Ascending aorta (tissue), 2 donors: ENCODE measurements at regions not wholly inside any gene's neighbourhood (a gene's known extent, or its start where the extent isn't known, plus 50 kb on each side); places are given as distances from the start of the nearest gene placed in this dataset.

ENCODE experiments used
- DNase-seq, 2 donors: peaks; one replicate each; pipeline ENCODE4 v3.0.0-alpha.2; 2019; ENCODE audit warnings: low spot score in 2 of 2
- H3K27ac ChIP-seq, 2 donors: fragments of 200-600 bp; sonication (generic); one replicate each; pipeline ENCODE4 v1.5.1; 2016 to 2017; ENCODE audit warnings: mild to moderate bottlenecking in 1 of 2
- H3K27me3 ChIP-seq: fragments of 200-600 bp; sonication (generic); one replicate; pipeline ENCODE4 v1.5.1; 2017
- H3K36me3 ChIP-seq, 2 donors: fragments of 200-600 bp; sonication (generic); one replicate each; pipeline ENCODE4 v1.5.1; 2016
- H3K4me1 ChIP-seq, 2 donors: fragments of 200-600 bp; sonication (generic); one replicate each; pipeline ENCODE4 v1.5.1; 2016 to 2017; ENCODE audit warnings: mild to moderate bottlenecking in 1 of 2
- H3K4me3 ChIP-seq, 2 donors: fragments of 200-600 bp; sonication (generic); one replicate each; pipeline ENCODE4 v1.5.1; 2016 to 2017; ENCODE audit warnings: mild to moderate bottlenecking in 1 of 2
- H3K9me3 ChIP-seq, 2 donors: fragments of 200-600 bp; sonication (generic); one replicate each; pipeline ENCODE4 v1.5.1; 2016
- CTCF ChIP-seq, 3 experiments: fragments of 200-600 bp in 2 of 3; fragments of 450-650 bp in 1 of 3; sonication (generic) in 2 of 3; IDR thresholded peaks; one replicate each; pipeline ENCODE4 v1.5.1; 2016 to 2019; ENCODE audit warnings: antibody characterized with exemption in 3 of 3, mild to moderate bottlenecking in 1 of 3, moderate library complexity in 1 of 3
- intact Hi-C: fragments of 100-400 bp; cut with DNase I; formaldehyde crosslinking; loops from one replicate; pipeline ENCODE4 v1.15.1; 2023

DNA sequence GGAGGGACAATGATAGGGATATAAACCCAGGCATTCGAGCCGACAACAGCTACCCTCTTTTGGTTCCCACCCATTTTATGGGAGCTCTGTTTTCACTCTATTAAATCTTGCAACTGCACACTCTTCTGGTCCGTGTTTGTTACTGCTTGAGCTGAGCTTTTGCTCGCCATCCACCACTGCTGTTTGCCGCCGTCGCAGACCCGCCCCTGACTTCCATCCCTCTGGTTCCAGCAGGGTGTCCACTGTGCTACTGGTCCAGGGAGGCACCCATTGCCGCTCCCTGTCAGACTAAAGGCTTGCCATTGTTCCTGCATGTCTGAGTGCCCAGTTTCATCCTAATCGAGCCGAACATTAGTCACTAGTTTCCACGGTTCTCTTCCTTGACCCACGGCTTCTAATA, 1170.5 kb upstream of the PABPC4L start:
- H3K9me3 ChIP-seq = no peaks in the 10 kb centered on the region
- no peak for TF ChIP-seq CTCF (IDR thresholded peaks at IDR 0.05)
- no peak overlapping the region for H3K27ac ChIP-seq
- H3K36me3 ChIP-seq = no peaks in the 10 kb centered on the region
- intact Hi-C loops = no loop called here
- no peak for DNase-seq
- H3K4me3 ChIP-seq = no peak overlapping the region
- H3K4me1 ChIP-seq = no peaks in the 10 kb centered on the region
- no peaks in the 10 kb centered on the region for H3K27me3 ChIP-seq

DNA sequence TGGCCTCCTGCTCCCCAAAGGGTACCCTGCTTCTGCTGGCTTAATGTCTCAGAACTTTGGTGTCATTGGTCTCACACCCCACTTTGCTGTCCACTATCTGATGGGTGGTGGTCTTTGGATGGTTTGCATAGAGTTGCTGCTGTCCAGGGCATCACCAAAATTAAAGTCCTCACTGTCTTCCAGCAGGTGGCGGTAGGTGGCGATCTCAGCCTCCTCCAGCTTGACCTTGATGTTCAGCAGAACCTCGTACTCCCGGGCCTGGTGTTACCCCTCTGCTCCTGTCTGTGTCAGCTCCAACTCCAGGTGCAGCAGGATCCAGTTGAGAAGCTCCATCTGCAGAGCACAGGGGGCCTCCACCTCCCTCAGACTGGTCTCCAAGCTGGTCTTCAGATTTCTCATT, 1169.5 kb upstream of the PABPC4L start:
- no peak overlapping the region for H3K4me3 ChIP-seq
- intact Hi-C loops = no loop called here
- no peaks in the 10 kb centered on the region for H3K4me1 ChIP-seq
- H3K36me3 ChIP-seq = no peaks in the 10 kb centered on the region
- TF ChIP-seq CTCF (IDR thresholded peaks at IDR 0.05) = no peak
- H3K9me3 ChIP-seq = no peaks in the 10 kb centered on the region
- H3K27me3 ChIP-seq = no peaks in the 10 kb centered on the region
- H3K27ac ChIP-seq = no peak overlapping the region
- no peak for DNase-seq

DNA sequence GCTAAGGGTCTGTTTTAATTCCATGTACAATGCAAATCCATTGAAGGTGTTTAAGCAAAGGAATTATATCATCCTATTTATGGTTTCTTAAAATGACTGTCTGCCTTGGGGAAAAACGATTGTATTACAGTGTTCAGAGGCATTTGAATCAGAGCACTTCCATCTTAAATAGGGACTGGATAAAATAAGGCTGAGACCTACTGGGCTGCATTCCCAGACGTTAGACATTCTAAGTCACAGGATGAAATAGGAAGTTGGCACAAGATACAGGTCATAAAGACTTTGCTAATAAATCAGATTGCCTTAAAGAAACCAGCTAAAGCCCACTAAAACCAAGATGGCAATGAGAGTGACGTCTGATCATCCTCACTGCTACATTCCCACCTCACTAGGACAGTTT, 1167.2 kb upstream of the PABPC4L start:
- no peak for DNase-seq
- Histone ChIP-seq H3K4me1 (no peaks in the 10 kb centered on the region), H3K27me3 (no peaks in the 10 kb centered on the region), H3K36me3 (no peaks in the 10 kb centered on the region), H3K27ac (no peak overlapping the region), H3K9me3 (no peaks in the 10 kb centered on the region), H3K4me3 (no peak overlapping the region)
- TF ChIP-seq CTCF (IDR thresholded peaks at IDR 0.05) = no peak
- intact Hi-C loops = no loop called here

- H3K27me3 ChIP-seq = no peaks in the 10 kb centered on the region
- no peak for DNase-seq
- no peaks in the 10 kb centered on the region for H3K4me1 ChIP-seq
- no peak overlapping the region for H3K27ac ChIP-seq
- intact Hi-C loops = no loop called here
- TF ChIP-seq CTCF (IDR thresholded peaks at IDR 0.05) = no peak
- H3K4me3 ChIP-seq = no peak overlapping the region
- H3K36me3 ChIP-seq = no peaks in the 10 kb centered on the region
- H3K9me3 ChIP-seq = no peaks in the 10 kb centered on the region
These were observed 1163.5 kb upstream of the PABPC4L start for GRCh38 chr4:135365065-135365464.

- no peak overlapping the region for H3K4me3 ChIP-seq
- H3K27me3 ChIP-seq = no peaks in the 10 kb centered on the region
- intact Hi-C loops = no loop called here
These were observed 1157.5 kb upstream of the PABPC4L start for GRCh38 chr4:135359128-135359527.

More at GRCh38 chr4:135359128-135359527, 1157.5 kb upstream of the PABPC4L start:
- Histone ChIP-seq H3K27ac (no peak overlapping the region), H3K4me1 (no peaks in the 10 kb centered on the region), H3K9me3 (no peaks in the 10 kb centered on the region), H3K36me3 (no peaks in the 10 kb centered on the region)
- no peak for DNase-seq
- no peak for TF ChIP-seq CTCF (IDR thresholded peaks at IDR 0.05)
